A673 (cell line): ENCODE measurements at regions not wholly inside any gene's neighbourhood (a gene's known extent, or its start where the extent isn't known, plus 50 kb on each side); places are given as distances from the start of the nearest gene placed in this dataset.

Source experiments
- BruUV-seq: library from RNA; stranded (reverse); fragments of 400-500 nt; replicated peaks from 2 replicates; lab custom pipeline; 2021; lab: Mats Ljungman, UMichigan
- CTCF ChIA-PET: fragments of 300-600 bp; sonication (Branson Sonifier 250); formaldehyde crosslinking; loops from one replicate; lab custom pipeline; 2022; ENCODE audit warnings: antibody characterized with exemption; lab: Charles Lee
- POLR2A ChIA-PET: fragments of 300-600 bp; sonication (Branson Sonifier 250); formaldehyde crosslinking; loops from one replicate; lab custom pipeline; 2022; ENCODE audit warnings: antibody characterized with exemption; ENCODE audit not compliant: low non-redundant PET; lab: Charles Lee
- DNase-seq: peaks from one replicate; pipeline ENCODE4 v3.0.0-alpha.2; 2015; ENCODE audit warnings: low spot score
- H3K27ac ChIP-seq: fragments of 200-600 bp; sonication (generic); 2 replicates; pipeline ENCODE4 v1.5.1; 2016; ENCODE audit warnings: mixed run types, low read depth, mild to moderate bottlenecking, mixed read lengths, antibody characterized with exemption, low read length; ENCODE audit not compliant: poor library complexity, severe bottlenecking
- H3K27me3 ChIP-seq: fragments of 200-600 bp; sonication (generic); replicated peaks from 2 replicates; pipeline ENCODE4 v1.6.1; 2017; ENCODE audit warnings: mixed run types, low read depth, mild to moderate bottlenecking, mixed read lengths, antibody characterized with exemption, low read length; ENCODE audit not compliant: insufficient read depth, poor library complexity
- H3K36me3 ChIP-seq: fragments of 200-600 bp; sonication (generic); 2 replicates; pipeline ENCODE4 v1.6.1; 2016; ENCODE audit warnings: mixed run types, mild to moderate bottlenecking, mixed read lengths, antibody characterized with exemption, low read length; ENCODE audit not compliant: insufficient read depth, poor library complexity, severe bottlenecking
- H3K4me1 ChIP-seq: fragments of 200-600 bp; sonication (generic); 2 replicates; pipeline ENCODE4 v1.6.1; 2017; ENCODE audit warnings: mixed run types, mild to moderate bottlenecking, mixed read lengths, antibody characterized with exemption, low read length; ENCODE audit not compliant: insufficient read depth, poor library complexity, severe bottlenecking
- H3K4me3 ChIP-seq: fragments of 200-600 bp; sonication (generic); 2 replicates; pipeline ENCODE4 v1.5.1; 2016; ENCODE audit warnings: low read depth, mixed run types, mild to moderate bottlenecking, mixed read lengths, low read length; ENCODE audit not compliant: poor library complexity, severe bottlenecking
- H3K9me3 ChIP-seq: fragments of 200-600 bp; sonication (generic); 2 replicates; pipeline ENCODE4 v1.6.1; 2016; ENCODE audit warnings: mixed run types, low read depth, mild to moderate bottlenecking, mixed read lengths, antibody characterized with exemption, low read length; ENCODE audit not compliant: poor library complexity, severe bottlenecking
- CTCF ChIP-seq: fragments of 300-800, 200-600 bp; sonication (generic); conservative IDR thresholded peaks from 2 replicates; pipeline ENCODE4 v1.5.1; 2017; ENCODE audit warnings: low read depth, mild to moderate bottlenecking, antibody characterized with exemption, low read length, moderate library complexity, mixed read lengths
- EZH2 ChIP-seq: fragments of 200-600 bp; sonication (generic); IDR thresholded peaks from 2 replicates; pipeline ENCODE4 v1.6.1; 2017; ENCODE audit warnings: borderline replicate concordance, low read depth, mild to moderate bottlenecking, mixed read lengths, antibody characterized with exemption, low read length; ENCODE audit not compliant: poor library complexity, severe bottlenecking
- intact Hi-C: fragments of 100-400 bp; cut with micrococcal nuclease; formaldehyde crosslinking; loops from one replicate; pipeline ENCODE4 v1.10.0; 2022; ENCODE audit not compliant: unreplicated experiment

DNA sequence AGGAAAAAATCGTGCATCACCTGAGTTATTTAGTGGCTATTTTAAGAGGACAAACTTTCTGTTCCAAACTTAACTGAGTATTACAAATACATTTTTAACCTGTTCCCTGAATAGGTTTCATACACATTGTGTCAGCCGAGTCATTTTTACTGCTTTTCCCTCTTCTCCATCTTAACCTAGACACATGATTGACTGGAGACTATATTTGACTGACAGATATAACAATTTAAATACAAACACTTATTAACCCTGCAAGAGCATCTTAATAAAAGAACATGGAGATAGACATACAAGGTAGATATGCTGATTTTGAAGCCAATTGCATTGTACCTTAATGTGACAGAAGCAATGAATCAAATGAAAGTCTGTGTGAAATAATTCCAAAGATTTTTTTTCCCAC is 810.5 kb upstream of the ARPP21 start:
- Histone ChIP-seq H3K27me3 (no peaks in the 10 kb centered on the region), H3K9me3 (no peaks in the 10 kb centered on the region), H3K4me3 (no peak overlapping the region), H3K27ac (no peak overlapping the region), H3K4me1 (no peaks in the 10 kb centered on the region), H3K36me3 (no peaks in the 10 kb centered on the region)
- TF ChIP-seq CTCF (no peak), EZH2 (no peak)
- intact Hi-C loops, result no loop called here
- ChIA-PET POLR2A (no interaction called here), CTCF (no interaction called here)
- DNase-seq, result no peak
- BruUV-seq, result no TSS peak

DNA sequence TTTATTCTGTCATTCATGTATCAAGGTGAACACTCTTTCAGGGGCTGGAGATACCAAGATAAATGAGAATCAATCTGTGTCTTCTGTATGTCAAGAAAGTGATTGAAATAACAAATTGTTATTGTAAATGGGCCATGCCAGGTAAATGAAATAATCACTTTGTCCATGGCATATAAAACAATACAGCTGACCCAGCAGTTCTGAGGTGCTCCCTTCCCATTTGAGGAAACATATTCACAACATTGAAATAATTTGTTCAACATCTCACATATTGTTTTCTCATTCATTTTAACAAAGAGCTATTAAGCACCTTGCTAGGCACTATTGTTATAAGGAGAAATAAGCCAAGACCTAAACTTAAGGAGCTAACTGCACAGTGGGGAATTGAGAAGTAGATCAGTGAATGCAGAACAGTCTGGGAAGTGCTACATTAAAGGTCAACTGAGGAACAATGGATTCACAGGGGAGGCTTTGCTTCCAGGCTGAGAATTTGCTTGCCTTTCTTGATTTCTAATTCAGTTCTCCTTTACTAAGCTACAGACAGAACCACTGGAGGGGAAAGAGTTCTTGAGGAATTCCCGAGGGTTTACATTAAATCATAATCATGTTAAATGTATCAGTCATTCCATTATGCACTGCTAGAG is 806.3 kb upstream of the ARPP21 start:
- Histone ChIP-seq H3K27me3 (no peaks in the 10 kb centered on the region), H3K27ac (no peak overlapping the region), H3K4me1 (no peaks in the 10 kb centered on the region), H3K36me3 (no peaks in the 10 kb centered on the region), H3K9me3 (no peaks in the 10 kb centered on the region), H3K4me3 (no peak overlapping the region)
- no peak for TF ChIP-seq EZH2
- TF ChIP-seq CTCF, result no peak
- no TSS peak for BruUV-seq
- intact Hi-C loops, result no loop called here
- POLR2A ChIA-PET, result no interaction called here
- CTCF ChIA-PET, result no interaction called here
- DNase-seq, result no peak

- no peak overlapping the region for H3K4me3 ChIP-seq
- no peaks in the 10 kb centered on the region for H3K36me3 ChIP-seq
- no peaks in the 10 kb centered on the region for H3K27me3 ChIP-seq
- CTCF ChIA-PET, result no interaction called here
- intact Hi-C loops, result no loop called here
- H3K9me3 ChIP-seq, result no peaks in the 10 kb centered on the region
- no TSS peak for BruUV-seq
- no peak overlapping the region for H3K27ac ChIP-seq
- POLR2A ChIA-PET, result interaction anchor here (0.6 kb wide), 1 partner anchor 316 kb away, joined by 3 read pairs; no protein-coding TSS in a partner anchor
- H3K4me1 ChIP-seq, result peaks cover 7% of the 10 kb centered on the region
- no peak for TF ChIP-seq EZH2
- TF ChIP-seq CTCF, result no peak
- DNase-seq, result no peak
Observed at GRCh38 chr3:34837848-34838741, 801.2 kb upstream of the ARPP21 start.
